Mononuclear cell (primary cell): ENCODE measurements at regions not wholly inside any gene's neighbourhood (a gene's known extent, or its start where the extent isn't known, plus 50 kb on each side); places are given as distances from the start of the nearest gene placed in this dataset.

Experiments used
- H3K27me3 ChIP-seq: 2 replicates; pipeline ENCODE4 v1.6.0; 2011; ENCODE audit warnings: low read length, control low read depth; ENCODE audit not compliant: insufficient read depth
- H3K4me1 ChIP-seq: 2 replicates; pipeline ENCODE4 v1.5.1; 2011; ENCODE audit warnings: mild to moderate bottlenecking, low read length, control low read depth; ENCODE audit not compliant: insufficient read depth
- H3K4me3 ChIP-seq: 2 replicates; pipeline ENCODE4 v1.5.1; 2011; ENCODE audit warnings: mild to moderate bottlenecking, low read length, moderate library complexity
- H3K9me3 ChIP-seq: 2 replicates; pipeline ENCODE4 v1.5.1; 2011; ENCODE audit warnings: low read depth, mild to moderate bottlenecking, control low read depth, low read length

GRCh38 chr2:42920446-42921146, 128.2 kb upstream of the HAAO start:
- H3K4me1 ChIP-seq, result no peaks in the 10 kb centered on the region
- no peaks in the 10 kb centered on the region for H3K9me3 ChIP-seq
- H3K4me3 ChIP-seq, result no peak overlapping the region
- H3K27me3 ChIP-seq, result no peaks in the 10 kb centered on the region

DNA sequence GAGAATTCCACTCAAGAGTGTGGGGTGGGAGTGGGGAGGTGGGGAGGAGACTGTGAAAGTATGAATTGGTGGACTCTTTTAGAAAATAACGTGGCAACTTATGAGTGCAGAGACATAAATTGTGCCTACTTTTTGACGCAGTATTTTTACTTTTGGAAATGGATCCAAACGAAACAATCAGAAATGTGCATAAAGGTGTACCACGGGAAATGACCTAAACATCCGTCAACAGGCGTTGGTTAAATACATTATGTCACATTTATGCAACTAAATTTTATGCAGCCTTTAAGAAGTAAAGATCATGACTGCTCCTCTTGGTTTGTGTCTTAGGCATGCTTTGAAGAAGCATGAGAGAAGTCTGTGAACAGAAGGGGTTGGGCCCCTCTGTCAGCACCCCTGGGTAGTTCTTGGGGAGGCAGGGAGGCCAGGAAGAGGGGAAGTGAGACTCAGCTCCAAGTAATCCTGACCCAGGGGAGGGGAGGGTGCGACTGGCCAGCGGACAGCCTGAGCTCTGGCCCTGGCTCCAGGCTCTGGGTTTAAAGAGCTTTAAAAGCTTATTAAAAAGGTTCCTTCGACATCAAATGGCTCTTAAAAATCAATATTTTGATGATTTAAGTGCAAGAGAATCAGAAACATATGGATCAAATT, 126.4 kb upstream of the HAAO start:
- no peaks in the 10 kb centered on the region for H3K9me3 ChIP-seq
- H3K27me3 ChIP-seq, result no peaks in the 10 kb centered on the region
- H3K4me1 ChIP-seq, result no peaks in the 10 kb centered on the region
- H3K4me3 ChIP-seq, result no peak overlapping the region

GRCh38 chr2:42918041-42918440, 125.7 kb upstream of the HAAO start:
- H3K4me1 ChIP-seq, result no peaks in the 10 kb centered on the region
- no peaks in the 10 kb centered on the region for H3K27me3 ChIP-seq
- no peak overlapping the region for H3K4me3 ChIP-seq
- H3K9me3 ChIP-seq, result no peaks in the 10 kb centered on the region

DNA sequence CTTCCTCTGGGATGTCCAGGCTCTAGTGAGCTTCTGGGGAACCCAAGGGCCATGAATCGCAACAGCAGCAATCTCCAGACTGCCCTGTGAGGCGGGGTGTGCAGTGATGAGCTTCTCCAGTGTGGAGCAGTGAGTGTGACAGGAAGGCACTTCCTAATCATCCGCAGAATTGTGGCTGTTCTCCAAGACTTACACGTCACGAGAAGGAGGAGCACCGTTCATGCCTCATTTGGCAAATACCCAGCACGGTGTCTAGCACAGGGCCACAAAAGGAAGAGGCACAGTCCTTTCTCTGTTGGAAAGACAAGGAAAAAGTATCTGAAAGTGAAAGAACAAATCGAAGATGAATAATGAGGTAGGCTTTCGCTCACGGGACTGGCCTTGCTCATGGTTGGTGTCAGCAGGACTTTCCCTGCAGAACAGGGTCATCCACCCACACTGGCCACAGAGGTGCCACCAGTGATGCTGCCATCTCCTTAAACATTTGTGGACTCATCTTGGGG, 125.1 kb upstream of the HAAO start:
- no peaks in the 10 kb centered on the region for H3K4me1 ChIP-seq
- no peaks in the 10 kb centered on the region for H3K27me3 ChIP-seq
- no peaks in the 10 kb centered on the region for H3K9me3 ChIP-seq
- H3K4me3 ChIP-seq, result no peak overlapping the region

- H3K4me1 ChIP-seq, result no peaks in the 10 kb centered on the region
- H3K4me3 ChIP-seq, result no peak overlapping the region
- no peaks in the 10 kb centered on the region for H3K27me3 ChIP-seq
- H3K9me3 ChIP-seq, result no peaks in the 10 kb centered on the region
Observed at GRCh38 chr2:42916324-42916723, 123.9 kb upstream of the HAAO start.

- no peaks in the 10 kb centered on the region for H3K27me3 ChIP-seq
- no peaks in the 10 kb centered on the region for H3K4me1 ChIP-seq
- H3K4me3 ChIP-seq, result no peak overlapping the region
- H3K9me3 ChIP-seq, result no peaks in the 10 kb centered on the region
Observed at GRCh38 chr2:42914860-42915259, 122.5 kb upstream of the HAAO start.

- H3K27me3 ChIP-seq, result no peaks in the 10 kb centered on the region
- no peaks in the 10 kb centered on the region for H3K4me1 ChIP-seq
- no peak overlapping the region for H3K4me3 ChIP-seq
- no peaks in the 10 kb centered on the region for H3K9me3 ChIP-seq
Observed at GRCh38 chr2:42914314-42914713, 121.9 kb upstream of the HAAO start.

DNA sequence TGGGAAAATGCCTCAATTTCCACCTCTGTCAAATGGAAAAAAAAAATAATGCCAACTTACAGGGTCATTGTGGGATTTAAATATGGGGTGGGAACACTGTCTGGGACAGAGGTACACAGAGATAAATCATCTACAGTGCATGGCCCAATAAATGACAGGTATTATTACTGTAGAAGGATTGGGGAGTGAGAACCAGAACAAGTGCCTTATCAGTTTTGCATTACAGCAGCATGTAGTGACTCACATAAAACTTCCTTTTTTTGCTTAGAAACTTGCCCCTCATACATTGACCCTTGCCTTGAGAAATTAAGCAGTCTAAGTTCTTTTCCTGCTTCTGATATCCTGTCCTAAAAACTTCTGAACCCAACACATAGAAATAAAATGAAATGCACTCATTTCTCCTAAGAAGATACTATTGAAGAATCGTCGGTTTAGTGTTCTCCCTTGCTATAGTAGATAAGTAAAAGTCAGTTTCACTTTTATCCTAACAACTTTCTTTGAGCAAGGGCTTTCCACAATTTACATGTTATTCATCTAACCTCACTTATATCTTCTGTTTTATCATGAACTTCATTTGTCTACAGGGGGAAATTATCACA, 121.0 kb upstream of the HAAO start:
- Histone ChIP-seq H3K4me3 (no peak overlapping the region), H3K9me3 (no peaks in the 10 kb centered on the region), H3K4me1 (no peaks in the 10 kb centered on the region), H3K27me3 (no peaks in the 10 kb centered on the region)

DNA sequence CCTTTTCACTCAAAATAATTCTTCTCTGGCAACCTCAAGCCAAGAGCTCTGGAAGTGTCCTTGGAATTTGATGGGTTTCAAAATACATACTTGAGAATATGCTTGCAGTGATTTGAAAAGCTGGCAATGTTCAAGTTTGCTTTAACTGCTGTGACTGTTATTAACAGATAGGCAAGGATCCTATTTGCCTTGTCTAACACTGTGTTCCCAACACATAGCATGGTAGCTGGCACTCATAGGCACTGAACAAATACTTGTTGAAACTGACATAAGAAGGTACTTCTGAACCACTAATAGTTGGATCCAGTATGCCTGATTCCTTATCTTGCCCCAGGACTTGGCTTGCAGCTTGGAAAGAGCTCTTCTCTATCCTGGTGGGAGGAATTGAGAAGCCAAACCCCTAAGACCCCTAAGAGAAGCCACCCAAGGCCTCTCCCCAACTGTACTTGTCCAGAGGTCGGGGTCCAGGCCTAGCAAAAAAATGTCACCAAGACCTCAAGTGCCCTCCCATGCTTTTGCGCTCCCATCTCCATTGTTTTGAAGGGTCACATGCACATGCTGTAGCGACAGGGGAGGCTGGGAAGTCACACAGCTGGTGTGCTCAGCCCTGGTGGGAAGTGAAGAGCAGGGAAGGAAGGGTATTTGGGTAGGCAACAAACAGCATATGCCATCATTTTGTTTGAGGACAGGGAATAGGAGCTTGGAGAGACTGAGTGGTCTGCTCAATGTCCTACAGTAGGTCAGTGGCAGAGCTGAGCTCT, 118.4 kb upstream of the HAAO start:
- H3K4me3 ChIP-seq, result no peak overlapping the region
- no peaks in the 10 kb centered on the region for H3K27me3 ChIP-seq
- no peaks in the 10 kb centered on the region for H3K9me3 ChIP-seq
- H3K4me1 ChIP-seq, result peaks cover 10% of the 10 kb centered on the region

- Histone ChIP-seq H3K4me3 (no peak overlapping the region), H3K4me1 (peaks cover 16% of the 10 kb centered on the region), H3K9me3 (no peaks in the 10 kb centered on the region), H3K27me3 (no peaks in the 10 kb centered on the region)
Observed at GRCh38 chr2:42909966-42910365, 117.6 kb upstream of the HAAO start.

- H3K4me1 ChIP-seq, result peaks cover 16% of the 10 kb centered on the region
- H3K9me3 ChIP-seq, result no peaks in the 10 kb centered on the region
- H3K4me3 ChIP-seq, result no peak overlapping the region
- H3K27me3 ChIP-seq, result no peaks in the 10 kb centered on the region
Observed at GRCh38 chr2:42908518-42909200, 116.3 kb upstream of the HAAO start.

DNA sequence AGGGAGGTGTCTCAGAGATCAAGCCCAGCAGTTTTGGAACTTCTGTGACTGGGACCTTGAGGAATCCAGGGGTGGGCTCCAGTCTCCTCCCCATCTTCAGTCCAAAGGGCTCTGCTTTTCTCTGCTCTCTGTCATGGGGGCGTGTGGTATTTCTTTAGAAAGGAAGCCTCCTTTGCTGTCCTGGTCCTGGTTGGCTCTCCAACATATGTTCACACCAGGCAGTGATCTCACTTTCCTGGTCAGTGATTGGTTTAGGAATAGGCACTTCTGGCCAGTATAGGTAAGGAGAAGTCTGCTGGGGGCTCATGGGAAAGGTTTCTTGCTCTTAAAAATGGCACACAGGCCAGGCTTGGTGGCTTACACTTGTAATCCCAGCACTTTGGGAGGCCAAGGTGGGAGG, 115.5 kb upstream of the HAAO start:
- no peaks in the 10 kb centered on the region for H3K27me3 ChIP-seq
- no peak overlapping the region for H3K4me3 ChIP-seq
- H3K9me3 ChIP-seq, result no peaks in the 10 kb centered on the region
- peaks cover 16% of the 10 kb centered on the region for H3K4me1 ChIP-seq

DNA sequence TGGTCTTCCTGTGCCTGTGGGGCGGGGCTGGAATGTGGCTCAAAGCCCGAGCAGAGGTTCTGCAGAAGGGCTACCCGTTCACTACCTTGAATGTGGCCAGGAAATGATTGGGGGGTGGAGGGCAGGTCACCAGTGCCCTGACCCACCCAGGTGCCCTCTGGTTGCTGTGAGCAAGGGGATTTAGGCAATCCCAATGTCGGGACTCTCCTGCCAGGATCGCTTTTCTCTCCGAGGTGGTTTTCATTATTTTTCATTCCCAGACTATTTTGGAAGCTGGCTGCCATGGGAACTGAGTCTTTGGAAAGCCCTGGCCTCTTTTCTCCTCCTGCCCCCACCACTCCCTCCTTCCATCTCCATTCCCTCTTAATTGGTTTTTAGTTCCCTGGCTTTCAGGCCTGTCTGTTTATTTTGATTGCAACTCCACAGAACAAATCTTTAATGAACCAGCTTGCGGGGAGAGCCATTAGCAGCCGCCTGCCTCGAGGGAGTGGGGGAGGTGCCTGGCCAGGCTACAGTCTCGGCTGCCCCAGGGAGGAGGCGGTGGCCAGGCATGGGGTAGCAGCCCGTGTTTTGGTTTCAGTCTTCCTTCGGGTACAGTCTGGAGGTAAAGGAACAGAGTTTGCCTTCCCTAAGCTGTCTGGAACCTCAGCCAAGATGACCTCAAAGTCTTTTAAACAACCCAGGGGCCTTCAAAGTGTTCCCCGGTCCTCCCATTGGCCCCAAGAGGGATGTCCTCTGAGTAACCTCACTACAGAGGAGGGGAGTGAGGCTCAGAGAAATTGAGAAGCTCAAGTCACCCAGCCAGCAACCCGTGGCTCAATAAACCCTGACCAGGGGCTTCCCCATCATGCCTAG, 114.4 kb upstream of the HAAO start:
- no peaks in the 10 kb centered on the region for H3K9me3 ChIP-seq
- H3K4me3 ChIP-seq, result no peak overlapping the region
- H3K4me1 ChIP-seq, result peaks cover 16% of the 10 kb centered on the region
- no peaks in the 10 kb centered on the region for H3K27me3 ChIP-seq

DNA sequence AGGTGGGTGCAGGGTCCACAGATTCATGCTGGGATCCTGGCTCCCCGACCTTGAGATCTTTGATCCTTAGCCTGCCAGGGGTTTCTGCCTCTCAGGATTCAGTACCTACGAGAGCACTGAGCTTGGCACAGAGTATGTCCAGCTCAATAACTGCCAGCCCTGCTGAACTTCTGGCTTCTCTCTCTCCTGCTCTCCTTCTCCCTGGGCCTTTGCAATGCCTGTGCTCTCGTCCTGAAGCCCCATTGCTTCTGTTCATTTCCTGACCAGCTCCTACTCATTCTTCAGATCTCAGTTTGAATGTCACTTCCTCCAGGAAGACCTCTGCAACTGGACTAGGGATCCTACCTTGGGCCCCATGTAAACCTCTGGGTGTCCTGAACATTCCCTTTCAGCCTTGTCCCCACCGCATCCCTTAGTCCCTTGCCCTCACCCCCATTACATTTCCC, 113.8 kb upstream of the HAAO start:
- Histone ChIP-seq H3K9me3 (no peaks in the 10 kb centered on the region), H3K27me3 (no peaks in the 10 kb centered on the region), H3K4me3 (no peak overlapping the region), H3K4me1 (peaks cover 16% of the 10 kb centered on the region)
